ENCODE measurements at regions not wholly inside any gene's neighbourhood (a gene's known extent, or its start where the extent isn't known, plus 50 kb on each side); places are given as distances from the start of the nearest gene placed in this dataset.

DNA sequence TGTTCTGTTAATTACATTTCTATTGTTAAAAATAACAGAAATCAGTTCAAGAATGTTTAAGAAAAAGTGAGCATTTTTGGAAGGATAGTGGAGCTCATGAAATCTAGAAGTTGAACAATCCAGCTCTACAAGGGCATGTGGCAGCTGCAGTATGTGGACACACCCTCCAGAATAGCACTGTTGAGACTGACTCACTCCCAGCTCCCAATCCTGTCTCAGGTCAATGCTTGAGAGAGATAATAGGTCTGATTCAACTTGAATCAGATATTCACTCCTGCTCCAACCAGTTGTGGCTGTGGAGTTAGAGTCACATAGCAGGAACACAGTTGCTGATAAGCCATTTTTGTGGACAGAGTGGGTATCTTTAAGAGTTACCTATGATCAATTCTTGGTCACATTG is 113.0 kb upstream of the NTF3 start:
- TF ChIP-seq HNF4A (conservative IDR thresholded peaks at IDR 0.05): no peak
- TF ChIP-seq, protein P1, sequence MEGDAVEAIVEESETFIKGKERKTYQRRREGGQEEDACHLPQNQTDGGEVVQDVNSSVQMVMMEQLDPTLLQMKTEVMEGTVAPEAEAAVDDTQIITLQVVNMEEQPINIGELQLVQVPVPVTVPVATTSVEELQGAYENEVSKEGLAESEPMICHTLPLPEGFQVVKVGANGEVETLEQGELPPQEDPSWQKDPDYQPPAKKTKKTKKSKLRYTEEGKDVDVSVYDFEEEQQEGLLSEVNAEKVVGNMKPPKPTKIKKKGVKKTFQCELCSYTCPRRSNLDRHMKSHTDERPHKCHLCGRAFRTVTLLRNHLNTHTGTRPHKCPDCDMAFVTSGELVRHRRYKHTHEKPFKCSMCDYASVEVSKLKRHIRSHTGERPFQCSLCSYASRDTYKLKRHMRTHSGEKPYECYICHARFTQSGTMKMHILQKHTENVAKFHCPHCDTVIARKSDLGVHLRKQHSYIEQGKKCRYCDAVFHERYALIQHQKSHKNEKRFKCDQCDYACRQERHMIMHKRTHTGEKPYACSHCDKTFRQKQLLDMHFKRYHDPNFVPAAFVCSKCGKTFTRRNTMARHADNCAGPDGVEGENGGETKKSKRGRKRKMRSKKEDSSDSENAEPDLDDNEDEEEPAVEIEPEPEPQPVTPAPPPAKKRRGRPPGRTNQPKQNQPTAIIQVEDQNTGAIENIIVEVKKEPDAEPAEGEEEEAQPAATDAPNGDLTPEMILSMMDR (IDR thresholded peaks at IDR 0.05; ENCODE audit: low read depth, low read length, missing input control): no peak
- TF ChIP-seq, protein P2, sequence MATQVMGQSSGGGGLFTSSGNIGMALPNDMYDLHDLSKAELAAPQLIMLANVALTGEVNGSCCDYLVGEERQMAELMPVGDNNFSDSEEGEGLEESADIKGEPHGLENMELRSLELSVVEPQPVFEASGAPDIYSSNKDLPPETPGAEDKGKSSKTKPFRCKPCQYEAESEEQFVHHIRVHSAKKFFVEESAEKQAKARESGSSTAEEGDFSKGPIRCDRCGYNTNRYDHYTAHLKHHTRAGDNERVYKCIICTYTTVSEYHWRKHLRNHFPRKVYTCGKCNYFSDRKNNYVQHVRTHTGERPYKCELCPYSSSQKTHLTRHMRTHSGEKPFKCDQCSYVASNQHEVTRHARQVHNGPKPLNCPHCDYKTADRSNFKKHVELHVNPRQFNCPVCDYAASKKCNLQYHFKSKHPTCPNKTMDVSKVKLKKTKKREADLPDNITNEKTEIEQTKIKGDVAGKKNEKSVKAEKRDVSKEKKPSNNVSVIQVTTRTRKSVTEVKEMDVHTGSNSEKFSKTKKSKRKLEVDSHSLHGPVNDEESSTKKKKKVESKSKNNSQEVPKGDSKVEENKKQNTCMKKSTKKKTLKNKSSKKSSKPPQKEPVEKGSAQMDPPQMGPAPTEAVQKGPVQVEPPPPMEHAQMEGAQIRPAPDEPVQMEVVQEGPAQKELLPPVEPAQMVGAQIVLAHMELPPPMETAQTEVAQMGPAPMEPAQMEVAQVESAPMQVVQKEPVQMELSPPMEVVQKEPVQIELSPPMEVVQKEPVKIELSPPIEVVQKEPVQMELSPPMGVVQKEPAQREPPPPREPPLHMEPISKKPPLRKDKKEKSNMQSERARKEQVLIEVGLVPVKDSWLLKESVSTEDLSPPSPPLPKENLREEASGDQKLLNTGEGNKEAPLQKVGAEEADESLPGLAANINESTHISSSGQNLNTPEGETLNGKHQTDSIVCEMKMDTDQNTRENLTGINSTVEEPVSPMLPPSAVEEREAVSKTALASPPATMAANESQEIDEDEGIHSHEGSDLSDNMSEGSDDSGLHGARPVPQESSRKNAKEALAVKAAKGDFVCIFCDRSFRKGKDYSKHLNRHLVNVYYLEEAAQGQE (IDR thresholded peaks at IDR 0.05): no peak
